Right kidney (tissue), 1 donor: ENCODE measurements at regions not wholly inside any gene's neighbourhood (a gene's known extent, or its start where the extent isn't known, plus 50 kb on each side); places are given as distances from the start of the nearest gene placed in this dataset.
"Not testable (repeated sequence)": the region's sequence is repeated elsewhere in the genome, so short reads cannot be mapped to it uniquely, and the experiment has no call there.

ENCODE experiments used
- DNase-seq: peaks from one replicate; pipeline ENCODE4 v3.0.0-alpha.2; 2016

GRCh38 chr17:18546514-18547398 is 70.2 kb downstream of the LGALS9C start:
- not testable (repeated sequence) for DNase-seq

DNA sequence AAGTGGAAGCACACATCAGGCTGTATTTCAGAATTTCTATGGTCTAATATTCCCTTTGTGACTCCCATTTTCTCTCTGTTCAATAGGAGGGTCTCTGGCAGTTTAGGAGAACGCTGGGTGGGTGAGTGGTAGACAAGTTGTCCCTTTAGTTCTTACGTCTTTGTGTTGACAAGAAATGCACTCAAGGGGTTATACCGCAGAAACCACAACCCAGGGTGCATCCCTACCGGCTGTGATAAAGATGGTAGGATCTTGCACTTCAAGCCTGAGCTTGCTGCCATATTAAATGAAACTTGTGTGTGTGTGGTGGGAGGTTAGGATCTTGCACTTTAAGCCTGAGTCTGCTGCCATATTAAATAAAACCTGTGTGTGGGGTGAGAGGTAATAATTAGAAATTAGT is 80.5 kb downstream of the LGALS9C start:
- not testable (repeated sequence) for DNase-seq

GRCh38 chr17:18563381-18564098 is 80.7 kb downstream of the TBC1D28 start:
- peak; percentile 15 for DNase-seq

DNA sequence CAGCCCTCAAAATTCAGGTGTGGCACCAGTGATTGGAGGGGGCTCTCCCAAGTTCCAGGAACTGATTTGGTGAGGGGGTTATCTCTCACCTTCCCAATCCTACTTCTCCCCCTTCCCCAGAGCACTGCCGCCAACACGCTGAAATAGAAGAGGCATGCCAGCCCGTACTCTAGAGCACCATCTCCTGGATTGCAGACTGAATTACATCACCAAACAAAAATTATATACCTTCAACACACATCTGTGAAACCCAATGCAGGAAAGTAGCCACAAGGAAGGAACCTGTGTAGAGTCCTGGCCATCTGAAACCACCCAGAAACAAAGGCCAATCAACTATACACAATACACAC is 80.1 kb downstream of the TBC1D28 start:
- DNase-seq, result peak; percentile 40

GRCh38 chr17:18568108-18568995 is 75.8 kb downstream of the TBC1D28 start:
- peak; percentile 16 for DNase-seq

- DNase-seq, result peak; percentile 49
These were observed 74.7 kb downstream of the TBC1D28 start for GRCh38 chr17:18569489-18569913.

GRCh38 chr17:18572536-18572935 is 71.7 kb downstream of the TBC1D28 start:
- not testable (repeated sequence) for DNase-seq

- not testable (repeated sequence) for DNase-seq
These were observed 70.1 kb downstream of the TBC1D28 start for GRCh38 chr17:18574137-18574536.
